ENCODE measurements at regions not wholly inside any gene's neighbourhood (a gene's known extent, or its start where the extent isn't known, plus 50 kb on each side); places are given as distances from the start of the nearest gene placed in this dataset.
"Not testable (repeated sequence)": the region's sequence is repeated elsewhere in the genome, so short reads cannot be mapped to it uniquely, and the experiment has no call there.

- not testable (repeated sequence) for H3K27me3 ChIP-seq (replicated peaks; ENCODE audit: control insufficient read depth, insufficient read depth, low read length, poor library complexity, severe bottlenecking); H3K4me3 ChIP-seq (ENCODE audit: insufficient read depth, low read depth, low read length, poor library complexity, severe bottlenecking); H3K9me3 ChIP-seq (ENCODE audit: control insufficient read depth, low read length); H3K27ac ChIP-seq (ENCODE audit: insufficient read depth, low read length, poor library complexity, severe bottlenecking); H3K4me1 ChIP-seq (ENCODE audit: control insufficient read depth, insufficient read depth, low read length, poor library complexity, severe bottlenecking); DNase-seq; H3K36me3 ChIP-seq (ENCODE audit: control insufficient read depth, insufficient read depth, low read length)
Observed at GRCh38 chr2:113576353-113576752, 50.7 kb upstream of the RABL2A start.

Data from effector memory CD4-positive, alpha-beta T cell (primary cell).